Lower leg skin (tissue), 4 donors: ENCODE measurements at regions not wholly inside any gene's neighbourhood (a gene's known extent, or its start where the extent isn't known, plus 50 kb on each side); places are given as distances from the start of the nearest gene placed in this dataset.
"Not testable (repeated sequence)": the region's sequence is repeated elsewhere in the genome, so short reads cannot be mapped to it uniquely, and the experiment has no call there.

Experiments used
- DNase-seq, 2 donors: peaks; one replicate each; pipeline ENCODE4 v3.0.0-alpha.2; 2019; ENCODE audit warnings: low spot score in 2 of 2
- H3K4me3 ChIP-seq: fragments of 200-600 bp; sonication (generic); 2 replicates; pipeline ENCODE4 v1.5.1; 2017; ENCODE audit warnings: mild to moderate bottlenecking, low read depth; ENCODE audit not compliant: poor library complexity, severe bottlenecking
- CTCF ChIP-seq, 3 donors: fragments of 450-650 bp; IDR thresholded peaks; one replicate each; pipeline ENCODE4 v1.5.1; 2016; ENCODE audit warnings: antibody characterized with exemption in 3 of 3, mild to moderate bottlenecking in 3 of 3, moderate library complexity in 2 of 3
- POLR2A ChIP-seq, 2 donors: fragments of 450-650 bp; IDR thresholded peaks; one replicate each; pipeline ENCODE4 v1.6.1; 2016 to 2017; ENCODE audit warnings: antibody characterized with exemption in 2 of 2, mild to moderate bottlenecking in 1 of 2, moderate library complexity in 1 of 2
- WGBS, 2 donors: methylation state at CpG; one replicate each; pipeline ENCODE4 v1.1.5; 2018; 5-methylcytosine and 5-hydroxymethylcytosine counted together
- intact Hi-C: fragments of 100-400 bp; cut with DNase I; formaldehyde crosslinking; loops from one replicate; pipeline ENCODE4 v1.15.0; 2023; ENCODE audit warnings: low total_unique reads

- intact Hi-C loops: no loop called here
- H3K4me3 ChIP-seq: no peak overlapping the region
- 0% methylated on average over 1 of the region's 1 CpG for WGBS, 2 donors
- DNase-seq: no peak
- no peak for TF ChIP-seq POLR2A (IDR thresholded peaks at IDR 0.05)
- no peak for TF ChIP-seq CTCF (IDR thresholded peaks at IDR 0.05)
Observed at GRCh38 chr1:195849180-195849579, 759.1 kb downstream of the KCNT2 start.

- DNase-seq: peak in 1 of 2 donors; percentile 62
- intact Hi-C loops, H3K4me3 ChIP-seq: not testable (repeated sequence)
- 73 to 77% methylated on average over 19 of the region's 19 CpGs for WGBS, 2 donors
Observed at GRCh38 chr1:195847957-195848875, 760.0 kb downstream of the KCNT2 start.

GRCh38 chr1:195831789-195832188, 776.5 kb downstream of the KCNT2 start:
- intact Hi-C loops: no loop called here
- no peak for DNase-seq
- 64 to 66% methylated on average over 4 of the region's 4 CpGs for WGBS, 2 donors
- TF ChIP-seq POLR2A (IDR thresholded peaks at IDR 0.05) (no peak), CTCF (IDR thresholded peaks at IDR 0.05) (no peak)
- no peak overlapping the region for H3K4me3 ChIP-seq

- H3K4me3 ChIP-seq: no peak overlapping the region
- TF ChIP-seq POLR2A (IDR thresholded peaks at IDR 0.05) (no peak), CTCF (IDR thresholded peaks at IDR 0.05) (no peak)
- intact Hi-C loops: no loop called here
- no peak for DNase-seq
Observed at GRCh38 chr1:195828325-195828724, 779.9 kb downstream of the KCNT2 start.

GRCh38 chr1:195820925-195821324, 787.3 kb downstream of the KCNT2 start:
- H3K4me3 ChIP-seq: no peak overlapping the region
- 92 to 93% methylated on average over 3 of the region's 3 CpGs for WGBS, 2 donors
- intact Hi-C loops: no loop called here
- no peak for DNase-seq
- TF ChIP-seq POLR2A (IDR thresholded peaks at IDR 0.05) (no peak), CTCF (IDR thresholded peaks at IDR 0.05) (no peak)

- no peak overlapping the region for H3K4me3 ChIP-seq
- TF ChIP-seq POLR2A (IDR thresholded peaks at IDR 0.05) (no peak), CTCF (IDR thresholded peaks at IDR 0.05) (no peak)
- intact Hi-C loops: no loop called here
- DNase-seq: no peak
- whole genome bisulfite sequencing, 2 donors: 66% methylated on average over 2 of the region's 2 CpGs
Observed at GRCh38 chr1:195806060-195806459, 802.2 kb downstream of the KCNT2 start.
